GM19395 (cell line): ENCODE measurements at regions not wholly inside any gene's neighbourhood (a gene's known extent, or its start where the extent isn't known, plus 50 kb on each side); places are given as distances from the start of the nearest gene placed in this dataset.
"Not testable (repeated sequence)": the region's sequence is repeated elsewhere in the genome, so short reads cannot be mapped to it uniquely, and the experiment has no call there.

ENCODE experiments used
- ATAC-seq: cut with Tn5 transposase; IDR thresholded peaks from one replicate; pipeline ENCODE4 v1.9.1; 2021; ENCODE audit warnings: mild to moderate bottlenecking, moderate library complexity; ENCODE audit not compliant: unreplicated experiment

DNA sequence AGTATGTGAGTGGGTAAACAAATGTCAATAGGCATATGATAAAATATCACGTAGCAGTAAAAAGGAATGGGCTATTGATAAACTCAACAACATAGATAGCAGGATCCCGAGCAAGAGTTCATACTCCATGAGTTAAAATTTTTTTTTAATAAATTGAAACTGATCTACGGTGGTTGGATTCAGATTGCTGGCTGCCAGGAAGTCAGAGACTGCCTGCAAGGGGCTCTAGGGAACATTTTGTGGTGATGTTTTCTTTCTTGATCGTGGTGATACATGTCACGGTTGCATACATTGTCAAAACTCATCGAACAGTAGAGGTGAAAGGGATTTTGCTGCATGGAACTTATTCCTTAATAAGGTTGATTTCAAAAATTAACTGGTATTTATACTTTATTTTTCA is 62.6 kb upstream of the WNT7B start:
- no peak for ATAC-seq

DNA sequence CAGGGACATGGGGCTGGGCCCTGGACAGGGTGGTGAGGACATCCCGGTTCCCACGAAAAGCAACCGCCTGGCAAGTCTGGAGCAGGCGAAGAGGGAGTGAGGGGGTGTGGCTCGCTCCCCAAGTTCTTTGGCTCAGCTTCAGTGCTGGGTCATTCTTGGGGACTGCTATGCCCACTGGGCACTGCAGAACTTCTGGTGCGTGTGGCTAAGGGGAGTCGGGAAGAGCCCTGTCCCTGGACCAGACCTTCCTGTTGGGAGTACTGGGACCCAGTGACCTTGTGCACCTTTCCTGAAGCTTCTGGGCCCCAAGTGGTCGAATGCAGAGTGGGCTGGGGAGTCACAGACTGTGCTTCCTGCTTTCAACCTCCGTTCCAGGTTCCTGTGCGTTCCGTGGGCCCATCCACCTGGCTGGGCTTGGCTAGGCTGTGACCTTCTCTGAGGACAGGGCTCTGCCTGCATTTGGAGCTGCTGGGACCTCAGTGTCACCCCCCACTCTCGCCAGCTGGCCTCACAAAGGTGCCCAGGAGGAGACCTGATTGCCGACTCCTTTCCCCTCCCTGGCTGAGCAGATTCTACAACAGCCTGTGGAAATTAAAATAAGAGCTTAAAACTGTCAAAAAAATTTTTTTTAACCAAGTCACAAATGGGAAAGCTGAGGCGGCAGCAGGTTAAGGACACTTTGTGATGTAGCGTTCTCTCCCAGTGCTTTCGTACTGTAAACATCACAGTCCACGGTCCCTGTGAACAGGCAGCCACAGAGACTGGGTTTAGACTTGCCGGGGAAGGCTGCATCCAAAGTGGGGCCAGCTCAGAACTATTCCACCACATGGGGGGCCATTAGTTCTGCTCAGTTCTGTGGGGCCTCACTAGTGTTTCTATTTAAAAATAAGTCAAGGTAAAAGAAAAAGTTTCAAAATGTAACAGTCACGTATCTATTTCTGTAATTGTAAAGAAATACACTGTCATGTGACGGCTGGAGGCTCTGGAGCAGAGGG is 63.8 kb upstream of the WNT7B start:
- ATAC-seq: no peak

DNA sequence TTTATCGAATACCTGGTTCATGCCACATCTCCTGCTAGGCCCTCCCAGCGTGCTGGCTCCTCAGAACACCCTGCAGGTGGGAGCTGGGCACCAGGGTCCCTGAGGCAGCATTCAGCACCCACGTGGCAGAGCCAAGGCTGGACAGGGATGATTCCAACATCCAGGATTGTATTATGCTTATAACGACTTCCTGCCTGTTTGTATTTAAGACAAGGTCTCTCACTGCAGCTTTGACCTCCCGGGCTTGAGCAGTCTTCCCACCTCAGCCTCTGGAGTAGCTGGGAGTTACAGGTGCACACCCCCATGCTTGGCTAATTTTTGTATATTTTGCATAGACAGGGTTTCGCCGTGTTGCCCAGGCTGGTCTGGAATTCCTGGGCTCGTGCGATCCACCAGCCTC is 64.7 kb upstream of the WNT7B start:
- no peak for ATAC-seq

DNA sequence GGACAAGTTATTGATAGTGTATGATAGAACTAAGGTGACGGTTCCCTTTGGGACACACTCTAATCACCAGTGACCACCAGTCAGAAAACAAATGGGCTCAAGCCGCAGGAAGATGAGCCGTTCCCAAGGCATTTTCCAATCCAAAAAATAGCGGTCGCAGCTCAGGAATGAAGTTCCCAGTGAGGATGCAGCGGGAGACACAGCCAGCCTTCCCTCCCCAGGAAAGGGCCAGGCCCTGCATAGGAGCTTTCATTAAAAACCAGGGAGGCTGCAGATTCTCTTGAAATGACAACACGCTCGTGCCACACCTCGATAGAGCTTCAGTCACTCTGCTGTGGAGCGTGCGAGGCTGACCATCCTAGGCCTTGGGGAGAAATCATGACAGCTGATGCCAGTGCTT is 65.8 kb upstream of the WNT7B start:
- no peak for ATAC-seq

DNA sequence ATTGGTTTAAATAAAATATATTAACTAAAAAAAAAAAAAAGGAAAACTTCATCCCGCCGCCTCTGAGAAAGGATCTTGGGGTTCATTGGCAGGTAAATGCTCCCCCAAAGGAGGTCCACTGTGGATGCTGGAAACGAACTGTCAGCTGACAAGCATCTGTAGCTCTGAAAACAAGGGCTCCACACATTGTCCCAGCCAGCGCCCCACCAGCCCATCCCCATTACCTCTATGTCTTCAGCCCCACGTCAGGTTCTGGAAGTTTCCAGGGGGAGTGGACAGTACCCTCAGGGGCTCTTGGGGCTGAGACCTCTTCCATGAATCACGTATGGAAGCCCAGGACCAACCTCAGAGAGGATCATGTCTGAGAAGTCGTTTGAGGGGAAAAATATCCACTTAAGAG is 66.4 kb upstream of the WNT7B start:
- no peak for ATAC-seq

DNA sequence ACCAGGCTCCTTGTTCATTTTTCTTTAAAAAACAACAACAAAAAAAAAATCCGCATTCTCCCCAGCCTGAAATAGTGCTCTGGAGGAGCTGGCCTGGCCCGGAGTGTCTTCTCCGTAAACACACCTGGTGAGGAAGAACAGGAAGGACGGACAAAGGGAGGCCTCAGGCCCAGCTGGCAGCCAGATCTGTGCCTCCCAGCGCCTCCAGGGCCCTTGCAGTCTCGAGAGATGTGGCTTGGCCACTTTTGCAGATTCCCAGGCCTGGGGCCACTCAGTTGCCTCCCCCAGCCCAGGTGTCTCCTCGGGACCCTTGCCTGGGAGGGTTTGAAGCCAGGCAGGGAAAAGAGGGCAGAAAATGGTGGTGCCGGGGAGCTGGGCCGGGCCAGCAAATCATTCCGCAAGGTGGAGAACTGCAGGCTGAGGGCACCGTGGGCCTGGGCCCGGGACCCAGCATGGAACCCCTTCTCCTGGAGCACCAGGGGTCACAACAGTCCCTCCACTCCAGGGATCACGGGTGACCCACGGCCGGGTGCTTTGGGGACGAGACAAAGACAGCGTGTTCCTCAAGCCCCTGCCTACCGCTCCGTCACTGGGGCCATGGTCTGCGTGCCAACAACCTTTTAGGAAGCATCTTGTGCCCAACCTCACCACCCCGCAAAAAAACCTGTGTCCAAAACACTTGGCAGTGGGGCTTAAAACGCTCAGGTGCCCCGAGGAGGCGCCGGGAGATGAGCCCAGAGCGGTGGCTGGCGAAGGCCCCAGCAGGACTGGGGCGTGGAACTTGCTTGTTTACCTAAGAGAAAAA is 67.1 kb upstream of the WNT7B start:
- no peak for ATAC-seq

DNA sequence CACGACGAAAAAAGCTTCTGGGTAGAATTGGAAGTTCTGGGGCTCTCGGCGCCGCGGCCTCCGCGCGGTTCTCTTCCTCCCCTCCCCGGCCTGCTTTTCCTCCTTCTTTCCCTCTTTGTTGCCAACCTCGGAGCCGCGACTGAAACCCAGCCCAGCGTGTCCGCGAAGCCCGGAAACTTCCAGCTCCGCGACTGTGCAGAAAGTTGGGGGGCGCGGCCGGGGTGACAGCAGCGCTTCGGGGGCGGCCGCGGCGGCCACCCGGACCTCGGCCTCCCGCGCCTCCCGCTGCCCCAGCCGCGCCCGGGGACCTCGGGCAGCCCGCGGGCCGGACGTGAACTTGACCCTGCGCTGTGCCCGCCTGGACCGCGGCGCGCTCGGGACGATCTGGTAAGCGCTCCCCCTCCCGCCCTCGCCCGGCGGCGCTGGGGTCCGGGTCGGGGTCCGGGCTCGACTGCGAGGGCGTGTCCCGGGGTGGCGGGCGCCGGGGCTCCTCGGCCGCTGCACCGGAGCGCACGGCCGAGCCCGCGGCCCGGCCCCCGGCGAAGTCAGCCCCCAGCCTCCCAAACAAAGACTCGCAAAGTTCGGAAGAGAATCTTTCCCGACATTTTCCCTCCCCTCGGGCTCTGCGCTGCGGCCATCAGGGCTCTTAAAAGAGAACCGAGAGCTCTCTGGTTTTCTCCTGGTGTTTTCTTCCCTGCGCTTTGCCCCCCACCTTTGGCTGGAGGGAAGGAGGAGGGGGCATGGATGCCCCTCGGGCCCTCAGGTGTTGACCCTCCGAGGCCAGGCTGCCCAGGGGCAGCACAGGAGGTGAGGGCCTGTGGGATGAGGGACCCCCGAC is 67.9 kb upstream of the WNT7B start:
- no peak for ATAC-seq

DNA sequence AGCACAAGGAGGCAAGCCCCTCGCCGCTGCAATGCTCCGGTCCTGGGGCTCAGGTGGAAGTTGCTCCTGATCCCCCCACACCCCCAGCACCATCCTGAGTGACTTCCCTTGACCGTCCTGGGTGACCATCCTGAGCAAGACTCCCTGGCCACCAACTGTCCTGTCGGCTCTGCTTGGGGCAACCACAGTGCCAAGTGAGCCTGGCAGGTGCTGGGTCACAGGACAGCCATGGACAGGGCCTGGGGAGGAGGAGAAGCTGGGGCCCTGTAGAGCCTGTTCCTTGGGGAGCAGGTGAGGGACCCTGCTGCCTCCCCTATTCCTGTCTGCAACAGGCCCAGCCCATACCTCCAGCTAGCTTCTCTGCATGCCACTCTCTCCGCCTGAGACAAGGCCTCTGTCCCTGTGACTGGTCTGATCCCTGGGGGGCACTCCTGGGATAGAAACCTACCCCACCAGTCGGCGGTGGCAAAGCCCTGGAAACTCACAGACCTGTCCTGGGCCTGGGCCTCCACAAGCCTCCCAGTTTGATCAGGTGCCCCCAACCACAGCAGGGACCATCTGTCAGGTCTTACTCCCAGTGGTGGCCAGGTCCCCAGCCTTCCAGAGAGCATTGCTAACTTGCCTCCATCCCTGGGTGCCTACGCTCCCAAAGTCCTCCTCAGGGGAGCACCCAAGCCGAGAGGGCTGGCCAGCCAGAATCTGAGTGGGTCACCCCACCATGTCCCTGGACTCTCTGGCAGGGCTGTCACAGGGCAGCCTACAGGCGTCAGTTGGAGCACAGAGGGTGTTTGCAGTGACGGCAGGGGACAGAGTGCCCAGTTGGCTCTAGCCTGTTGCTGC is 68.7 kb upstream of the WNT7B start:
- ATAC-seq: no peak

DNA sequence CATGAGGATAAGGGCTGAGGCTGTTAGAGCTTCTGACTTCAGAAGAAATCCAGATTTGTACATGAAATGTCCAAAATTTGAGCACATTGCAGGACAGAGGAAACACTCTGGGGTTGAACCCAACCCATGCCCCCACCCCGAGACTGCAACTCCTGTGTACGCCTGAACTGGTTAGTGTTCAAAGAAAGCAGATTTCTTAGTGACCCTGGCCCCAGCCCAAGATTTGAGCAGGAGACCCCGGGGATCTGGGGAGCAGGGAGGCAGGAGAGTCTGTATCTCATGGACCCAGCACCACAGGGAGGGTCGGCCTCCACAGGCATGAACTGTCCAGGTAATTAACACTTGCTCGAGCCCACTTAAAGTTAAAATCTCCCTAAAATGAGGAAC is 69.3 kb upstream of the WNT7B start:
- ATAC-seq: no peak

DNA sequence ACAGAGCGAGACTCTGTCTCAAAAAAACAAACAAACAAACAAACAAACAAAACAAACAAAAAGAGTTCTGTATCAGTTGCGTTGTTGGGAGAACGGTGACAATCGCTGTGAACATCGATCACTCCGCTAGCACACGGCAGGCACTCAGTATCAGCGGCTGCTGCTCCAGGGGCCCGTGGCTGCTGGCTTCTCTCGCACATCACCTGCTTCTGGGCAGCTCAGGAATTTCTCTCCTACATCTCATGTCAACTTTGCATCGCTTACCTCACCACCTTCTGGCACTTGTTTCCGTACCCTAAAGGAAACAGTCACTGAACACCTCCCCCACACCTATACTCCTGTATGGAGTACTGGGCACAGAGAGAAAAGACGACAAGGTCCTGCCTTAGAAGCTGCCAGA is 70.3 kb upstream of the WNT7B start:
- no peak for ATAC-seq

DNA sequence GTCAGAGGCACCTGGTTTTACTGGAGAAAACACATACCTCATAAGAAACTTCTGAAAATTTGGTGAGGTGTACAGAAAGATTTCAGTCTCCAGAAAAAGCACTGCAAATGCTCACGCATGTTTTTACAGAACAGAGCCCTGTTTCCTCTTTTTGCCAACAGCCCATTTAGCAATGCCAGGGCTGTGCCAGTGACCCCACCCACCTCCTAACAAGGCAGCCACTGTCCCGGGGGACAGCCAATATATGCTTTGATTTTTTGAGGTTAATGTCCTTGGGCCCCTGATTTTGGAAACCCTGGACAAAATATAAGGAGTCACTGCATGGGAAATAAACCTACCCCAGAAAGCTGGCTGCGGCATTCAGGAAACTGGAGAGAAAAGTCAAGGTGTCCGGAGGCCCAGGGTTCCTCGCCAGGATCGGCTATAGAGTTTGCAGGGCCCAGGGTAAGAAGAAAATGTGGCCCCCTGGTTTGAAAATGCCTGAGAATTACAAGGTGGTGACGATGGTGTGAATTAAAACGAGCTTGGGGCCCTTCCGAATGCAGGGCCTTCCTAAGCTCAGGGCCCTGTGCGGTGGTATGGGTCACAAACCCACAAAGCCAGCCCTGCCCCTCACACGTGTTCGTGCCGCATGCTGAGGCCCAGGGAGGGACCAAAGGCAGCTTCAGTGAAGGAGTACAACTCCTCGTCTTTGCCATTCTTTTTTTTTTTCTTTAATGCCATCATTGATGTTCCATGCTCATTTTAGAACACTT is 71.1 kb upstream of the WNT7B start:
- ATAC-seq: no peak

DNA sequence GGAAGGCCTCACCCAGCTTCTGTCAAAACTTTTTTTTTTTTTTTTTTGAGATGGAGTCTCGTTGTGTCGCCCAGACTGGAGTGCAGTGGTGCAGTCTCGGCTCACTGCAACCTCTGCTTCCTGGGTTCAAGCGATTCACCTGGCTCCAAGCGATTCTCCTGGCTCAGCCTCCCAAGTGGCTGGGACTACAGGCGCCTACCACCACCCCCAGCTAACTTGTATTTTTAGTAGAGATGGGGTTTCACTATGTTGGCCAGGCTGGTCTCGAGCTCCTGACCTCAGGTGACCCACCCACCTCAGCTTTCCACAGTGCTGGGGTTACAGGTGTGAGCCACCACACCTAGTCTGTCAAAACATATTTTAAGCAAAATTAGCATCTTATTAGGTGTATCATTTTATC is 71.7 kb upstream of the WNT7B start:
- ATAC-seq: not testable (repeated sequence)

DNA sequence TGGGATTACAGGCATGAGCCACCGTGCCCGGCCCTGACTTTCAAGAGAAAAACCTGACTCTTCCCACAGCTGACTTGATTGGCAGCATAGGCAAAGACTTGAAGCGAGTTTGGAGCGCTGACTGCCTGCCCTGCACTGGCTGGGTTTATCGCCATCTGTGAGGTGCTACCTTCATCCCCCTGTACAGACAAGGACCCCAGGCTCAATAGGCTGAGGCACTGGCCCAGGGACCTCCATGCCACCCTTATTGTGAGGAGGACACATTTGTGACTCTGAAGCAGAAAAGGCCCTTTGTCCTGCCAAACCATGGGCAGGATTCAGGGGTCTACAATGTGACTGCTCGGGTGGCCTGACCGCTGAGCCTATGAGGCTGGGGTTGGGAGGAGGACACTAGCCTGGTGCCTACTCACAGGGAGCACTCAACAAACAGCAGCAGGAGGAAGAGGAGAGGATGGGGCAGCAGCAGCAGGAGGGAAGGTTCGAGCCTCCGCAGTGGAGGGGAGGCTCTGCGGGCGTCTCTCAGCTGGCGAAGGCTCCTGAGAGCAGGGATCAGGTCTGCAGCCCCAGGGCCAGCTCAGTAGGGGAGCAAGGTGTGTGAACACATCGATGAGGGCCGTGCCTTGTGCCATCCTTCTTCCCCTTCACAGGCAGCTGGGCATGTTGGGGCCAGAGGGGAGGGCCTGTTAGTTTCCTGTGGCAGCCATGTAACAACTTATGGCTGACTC is 72.9 kb upstream of the WNT7B start:
- ATAC-seq: no peak

DNA sequence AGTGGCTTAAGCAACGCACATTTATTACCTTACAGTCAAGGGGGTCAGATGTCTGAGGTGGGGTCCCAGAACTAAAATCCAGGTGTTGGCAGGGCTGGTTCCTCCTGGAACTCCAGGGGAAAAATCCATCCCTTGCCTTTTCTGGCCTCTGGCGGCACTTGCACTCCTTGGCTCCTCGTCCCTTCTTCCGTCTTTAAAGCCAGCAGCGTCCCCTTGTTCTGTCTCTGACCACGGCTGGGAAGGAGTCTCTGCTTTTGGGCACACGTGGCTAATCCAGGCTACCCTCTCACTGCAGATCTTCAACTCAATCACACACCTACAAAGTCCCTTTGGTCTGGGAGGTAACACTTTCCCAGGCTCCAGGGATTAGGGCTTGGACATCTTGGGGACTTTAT is 73.5 kb upstream of the WNT7B start:
- ATAC-seq: no peak

DNA sequence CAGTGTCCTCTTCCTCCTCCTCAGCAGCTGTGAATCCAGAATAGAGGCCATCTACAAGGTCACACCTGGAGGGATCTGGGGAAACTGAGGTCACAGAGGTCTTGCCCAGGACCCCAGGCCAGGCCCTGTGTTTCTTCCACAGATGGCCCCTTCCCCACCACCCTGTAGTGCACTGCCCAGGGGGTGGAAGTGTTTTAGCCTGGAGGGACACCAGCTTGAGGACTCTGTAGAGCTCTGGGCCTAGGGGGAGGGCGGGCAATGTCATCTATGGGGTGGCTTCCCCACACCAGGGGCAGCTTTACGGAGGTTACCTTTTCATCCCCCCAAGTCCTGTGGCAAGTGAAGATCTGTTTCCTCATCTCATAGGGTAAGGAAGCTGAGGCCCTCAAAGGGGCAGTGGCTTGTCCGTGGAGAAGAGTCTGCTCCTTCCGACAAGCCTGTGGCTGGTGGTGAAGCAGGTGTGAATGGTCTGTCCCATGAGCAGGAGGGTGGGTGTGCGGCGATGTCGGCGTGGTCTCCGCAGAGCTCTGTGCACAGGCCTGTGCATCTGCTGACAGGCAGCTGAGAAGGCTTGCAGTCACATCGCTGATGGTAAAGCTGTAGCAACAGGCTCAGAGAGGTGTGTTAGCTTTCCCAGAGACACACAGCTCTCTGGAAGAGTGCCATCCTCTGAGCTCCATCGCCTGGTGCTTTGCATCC is 74.1 kb upstream of the WNT7B start:
- no peak for ATAC-seq

DNA sequence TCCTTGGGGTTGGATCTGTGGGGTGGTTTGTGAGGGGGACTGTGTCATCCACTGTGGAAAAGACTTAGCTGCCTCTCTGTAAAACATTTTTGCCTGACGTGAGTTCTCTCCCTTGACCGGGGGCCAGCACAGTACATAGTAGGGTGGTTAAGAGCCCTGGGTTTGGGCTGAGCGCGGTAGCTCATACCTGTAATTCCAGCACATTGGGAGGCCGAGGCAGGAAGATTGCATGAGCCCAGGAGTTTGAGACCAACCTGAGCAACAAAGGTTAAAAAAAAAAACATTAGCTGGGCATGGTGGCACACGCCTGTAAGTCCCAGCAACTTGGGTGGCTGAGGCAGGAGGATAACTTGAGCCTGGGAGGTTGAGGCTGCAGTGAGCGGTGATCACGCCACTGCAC is 74.7 kb upstream of the WNT7B start:
- ATAC-seq: no peak

DNA sequence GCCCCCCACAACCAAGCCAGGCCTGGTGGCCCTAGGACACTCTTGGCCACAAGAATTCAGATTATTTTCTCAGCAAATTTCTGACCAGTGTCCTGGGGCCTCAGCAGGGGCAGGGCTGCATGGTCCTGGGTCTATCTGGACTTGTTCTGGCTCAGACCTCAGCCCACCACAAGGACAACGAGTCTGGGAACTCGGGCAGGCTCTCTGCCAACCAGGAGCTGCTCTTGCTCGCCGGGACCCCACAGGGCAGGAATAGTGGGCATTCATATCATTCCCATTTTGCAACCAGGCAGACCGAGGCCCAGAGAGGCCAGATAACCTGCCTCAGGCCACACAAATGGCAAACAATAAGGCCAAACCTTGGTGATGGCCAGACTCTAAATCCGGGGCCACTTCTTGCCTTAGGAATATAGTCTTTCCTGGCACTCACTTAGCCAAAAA is 75.4 kb upstream of the WNT7B start:
- no peak for ATAC-seq
